ENCODE measurements at regions not wholly inside any gene's neighbourhood (a gene's known extent, or its start where the extent isn't known, plus 50 kb on each side); places are given as distances from the start of the nearest gene placed in this dataset.

GRCh38 chr13:89269737-89270136, 1598.6 kb downstream of the SLITRK5 start:
- TF ChIP-seq CTCF (conservative IDR thresholded peaks at IDR 0.05; ENCODE audit: low read depth, low read length) (no peak), EZH2 (IDR thresholded peaks at IDR 0.05; ENCODE audit: low read length, unreplicated experiment) (no peak)
